ENCODE measurements at regions not wholly inside any gene's neighbourhood (a gene's known extent, or its start where the extent isn't known, plus 50 kb on each side); places are given as distances from the start of the nearest gene placed in this dataset.
"Not testable (repeated sequence)": the region's sequence is repeated elsewhere in the genome, so short reads cannot be mapped to it uniquely, and the experiment has no call there.

DNA sequence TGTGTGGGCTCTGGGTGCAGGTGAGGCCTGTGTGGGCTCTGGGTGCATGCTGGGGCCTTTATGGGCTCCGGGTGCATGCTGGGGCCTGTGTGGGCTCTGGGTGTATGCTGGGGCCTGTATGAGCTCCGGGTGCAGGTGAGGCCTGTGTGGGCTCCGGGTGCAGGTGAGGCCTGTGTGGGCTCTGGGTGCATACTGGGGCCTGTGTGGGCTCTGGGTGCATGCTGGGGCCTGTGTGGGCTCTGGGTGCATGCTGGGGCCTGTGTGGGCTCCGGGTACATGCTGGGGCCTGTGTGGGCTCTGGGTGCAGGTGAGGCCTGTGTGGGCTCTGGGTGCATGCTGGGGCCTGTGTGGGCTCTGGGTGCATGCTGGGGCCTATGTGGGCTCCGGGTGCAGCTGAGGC is 80.5 kb upstream of the ACKR3 start:
- DNase-seq = not testable (repeated sequence)

- no peak for DNase-seq
Measured at GRCh38 chr2:236489895-236490404, 79.7 kb upstream of the ACKR3 start.

- no peak for DNase-seq
Measured at GRCh38 chr2:236496340-236496739, 73.3 kb upstream of the ACKR3 start.

DNA sequence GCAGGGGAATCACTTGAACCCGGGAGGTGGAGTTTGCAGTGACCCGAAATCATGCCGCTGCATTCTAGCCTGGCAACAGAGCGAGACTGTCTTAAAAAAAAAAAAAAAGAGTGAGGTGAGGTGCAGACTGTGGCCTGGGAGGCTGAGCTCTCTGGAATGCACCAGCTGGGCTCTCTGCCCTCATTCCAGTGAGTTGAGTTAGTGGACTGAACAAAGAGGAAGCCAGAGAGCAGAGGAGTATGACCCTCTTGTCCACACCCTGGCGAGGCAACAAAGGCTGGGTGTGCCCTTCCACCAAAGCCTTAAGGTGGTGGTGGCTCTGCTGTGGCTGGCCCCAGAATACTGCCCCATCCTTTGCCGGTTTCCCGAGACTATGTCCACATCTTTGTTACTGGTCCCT is 71.3 kb upstream of the ACKR3 start:
- no peak for DNase-seq

- DNase-seq = no peak
Measured at GRCh38 chr2:236499691-236500578, 69.7 kb upstream of the ACKR3 start.

DNA sequence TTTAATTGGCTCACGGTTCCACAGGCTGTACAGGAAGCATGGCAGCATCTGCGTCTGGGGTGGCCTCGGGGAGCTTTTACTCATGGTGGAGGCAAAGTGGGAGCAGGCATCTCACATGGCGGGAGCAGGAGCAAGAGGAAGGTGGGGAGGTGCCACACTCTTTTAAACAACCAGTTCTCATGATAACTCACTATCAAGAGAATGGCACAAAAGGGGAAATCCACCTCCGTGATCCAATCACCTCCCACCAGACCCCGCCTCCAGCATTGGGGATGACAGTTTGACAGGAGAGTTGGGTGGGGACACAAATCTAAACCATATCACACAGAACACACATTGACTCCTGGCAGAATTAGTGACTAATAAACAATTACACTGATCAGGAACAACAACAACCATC is 68.6 kb upstream of the ACKR3 start:
- DNase-seq = no peak

- DNase-seq = no peak
Measured at GRCh38 chr2:236501531-236501930, 68.1 kb upstream of the ACKR3 start.

DNA sequence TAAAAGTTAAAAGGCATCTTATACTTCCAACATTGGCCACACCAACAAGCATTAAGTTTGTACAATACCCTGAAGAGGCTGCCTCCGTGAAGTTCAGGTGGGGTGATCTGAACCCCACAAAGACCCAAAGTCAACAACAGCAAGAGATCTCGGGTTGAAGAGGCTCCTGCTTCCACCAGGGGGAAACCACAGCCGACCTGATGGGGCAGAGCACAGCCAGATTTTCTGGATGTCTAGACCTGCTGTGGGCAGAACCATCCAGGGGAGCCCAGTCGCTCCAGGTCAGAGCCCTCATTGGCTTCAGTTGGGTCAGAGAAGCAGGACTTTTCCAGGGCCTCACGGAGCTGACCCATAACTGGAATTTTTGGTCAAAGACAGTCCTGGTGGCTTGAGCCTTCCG is 66.5 kb upstream of the ACKR3 start:
- no peak for DNase-seq

DNA sequence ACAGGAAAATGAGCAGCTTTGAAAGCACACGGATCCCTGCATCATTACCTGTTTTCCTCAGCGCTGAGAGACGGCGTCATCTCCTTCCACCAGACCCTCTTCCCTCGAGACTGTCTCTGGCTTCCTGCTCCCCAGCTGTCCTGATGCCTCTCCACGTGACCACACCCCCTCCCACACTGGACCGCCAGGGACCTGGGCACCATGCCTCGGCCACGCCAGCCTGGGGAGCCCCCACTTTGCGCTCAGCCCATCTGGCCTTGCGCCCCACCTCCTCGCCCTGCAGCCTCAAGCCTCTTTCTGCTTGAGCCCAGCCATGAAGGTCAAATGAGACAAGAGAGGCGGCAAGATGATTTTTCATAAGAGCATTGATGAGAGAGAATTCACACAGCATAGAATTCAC is 66.0 kb upstream of the ACKR3 start:
- DNase-seq = peak in 23 of 56 donors; percentile 9 to 71 (median 37)

DNA sequence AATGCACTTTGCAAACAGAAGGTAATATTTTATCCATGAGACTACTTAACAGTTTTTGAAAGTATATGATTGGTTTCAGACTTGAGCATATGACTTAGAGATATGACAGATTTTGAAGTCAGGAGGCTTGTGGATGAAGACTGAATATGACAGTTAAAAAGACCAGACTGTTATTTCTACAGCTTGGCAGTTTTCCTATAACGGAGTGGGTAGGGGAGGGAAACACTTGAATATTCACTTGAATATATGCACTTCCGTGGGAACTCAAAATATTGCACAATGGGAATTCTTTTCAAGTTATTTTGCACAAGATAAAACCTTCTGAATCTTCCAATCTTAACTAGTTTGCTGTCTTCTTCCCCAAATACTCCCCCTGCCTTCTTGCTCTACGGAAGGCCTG is 64.6 kb upstream of the ACKR3 start:
- DNase-seq = no peak

DNA sequence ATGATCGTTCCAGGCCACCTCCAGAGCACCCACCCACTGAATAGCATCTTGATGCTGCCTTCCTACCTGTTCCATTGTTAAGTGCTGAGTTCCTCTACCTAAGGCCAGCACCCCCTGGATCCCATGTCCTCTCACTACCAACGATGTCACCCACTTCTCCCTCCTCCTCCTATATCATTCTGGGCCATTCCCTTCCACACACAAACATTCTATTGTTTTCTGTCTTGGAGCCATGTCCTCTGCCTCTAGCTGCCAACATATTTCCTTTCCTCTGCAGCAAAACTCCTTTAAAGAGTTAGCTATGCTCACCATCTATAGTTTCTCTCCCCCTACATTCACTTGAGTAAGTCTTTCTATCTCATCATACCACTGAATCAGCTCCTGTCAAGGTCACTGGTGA is 64.0 kb upstream of the ACKR3 start:
- no peak for DNase-seq

DNA sequence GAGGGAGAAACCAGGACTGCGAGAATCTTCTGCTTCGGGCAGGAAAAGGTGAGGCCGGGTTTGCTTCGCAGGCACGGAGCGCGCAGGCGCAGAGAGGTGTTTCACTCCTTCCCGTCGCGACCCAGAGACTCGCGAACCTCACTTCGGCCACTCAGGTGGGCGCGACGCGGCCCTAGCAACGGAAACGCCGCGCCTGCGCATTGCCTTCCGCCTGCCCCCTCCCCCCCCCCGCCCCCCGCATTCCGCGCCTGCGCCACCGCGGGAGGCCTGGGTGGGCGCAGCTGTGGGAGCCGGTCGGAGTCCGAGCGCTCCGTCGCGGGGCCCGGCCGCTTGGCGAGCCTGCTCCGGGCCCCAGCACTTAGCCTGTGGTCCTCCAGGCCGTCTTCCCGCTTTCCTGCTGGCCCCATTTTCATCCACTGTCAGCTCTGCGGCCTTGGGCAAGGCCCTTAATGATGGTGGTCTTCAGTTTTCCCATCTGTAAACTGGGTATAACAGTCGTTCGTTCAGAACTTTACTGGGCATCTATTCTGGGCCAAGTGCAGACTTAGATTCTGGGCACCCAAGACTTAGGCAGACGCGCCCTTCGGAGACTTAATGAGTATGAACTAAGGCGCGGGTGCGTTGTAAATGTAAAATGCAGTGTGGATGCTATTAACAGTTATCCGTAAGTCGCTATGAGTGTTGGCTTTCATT is 62.1 kb upstream of the ACKR3 start:
- peak in 38 of 56 donors; percentile 10 to 78 (median 40) for DNase-seq

DNA sequence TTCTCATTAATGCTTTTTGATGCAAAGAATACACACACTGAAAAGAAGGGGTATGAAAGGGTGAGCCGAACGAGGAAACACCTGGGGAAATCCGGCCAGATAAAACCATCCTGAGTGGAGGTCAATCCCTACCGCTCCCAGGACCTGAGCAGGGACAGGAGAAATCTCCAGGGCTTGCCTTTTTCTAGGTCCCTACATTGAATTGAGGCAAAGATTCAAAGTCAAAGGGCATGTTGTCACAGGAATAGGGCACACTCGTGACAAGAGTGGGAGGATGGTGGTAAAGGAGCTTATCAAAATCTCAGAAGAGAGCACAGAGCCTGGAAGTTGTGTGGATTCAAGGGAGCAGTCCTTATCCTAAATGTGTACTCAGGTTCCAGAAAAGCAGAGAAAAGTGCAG is 61.2 kb upstream of the ACKR3 start:
- DNase-seq = no peak

DNA sequence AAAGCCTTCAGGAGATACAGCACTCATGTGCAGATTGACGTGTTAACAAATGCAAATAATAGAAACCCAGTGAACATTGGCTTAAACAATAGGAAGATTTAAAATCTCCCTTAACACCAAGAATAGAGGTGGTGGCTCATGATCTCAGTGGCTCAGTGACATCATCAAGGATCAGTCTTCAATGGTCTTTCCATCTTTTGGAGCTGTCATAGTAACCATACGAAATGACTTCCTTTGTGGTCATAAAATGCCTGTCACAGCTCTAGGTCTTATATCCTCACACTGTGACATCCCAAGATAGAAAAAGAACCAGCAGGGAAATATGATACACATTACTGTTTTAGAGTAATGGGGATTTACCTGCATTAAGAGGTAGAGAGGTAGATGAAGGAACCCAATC is 59.6 kb upstream of the ACKR3 start:
- DNase-seq = no peak

- no peak for DNase-seq
Measured at GRCh38 chr2:236511266-236511665, 58.4 kb upstream of the ACKR3 start.

DNA sequence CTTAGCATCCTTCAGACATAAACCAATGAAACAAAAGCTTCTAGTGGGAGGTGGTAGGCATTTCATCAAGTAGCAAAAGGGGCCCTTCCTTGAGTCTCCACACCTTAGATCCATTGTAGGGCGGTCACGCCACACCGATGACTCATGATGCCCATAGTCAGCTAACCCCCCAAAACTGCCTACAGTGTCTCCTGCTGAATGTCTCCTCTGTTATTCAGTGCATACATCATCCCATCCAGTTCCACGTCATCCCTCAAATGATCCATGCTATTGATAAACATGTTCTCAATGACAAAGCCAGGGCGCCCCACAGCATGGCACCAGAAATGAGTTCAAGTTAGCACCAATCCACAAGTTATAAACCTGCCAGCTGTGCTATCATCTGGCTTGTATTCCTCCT is 57.4 kb upstream of the ACKR3 start:
- DNase-seq = no peak

GRCh38 chr2:236512902-236513435 is 56.7 kb upstream of the ACKR3 start:
- peak in 33 of 56 donors; percentile 3 to 75 (median 22) for DNase-seq

DNA sequence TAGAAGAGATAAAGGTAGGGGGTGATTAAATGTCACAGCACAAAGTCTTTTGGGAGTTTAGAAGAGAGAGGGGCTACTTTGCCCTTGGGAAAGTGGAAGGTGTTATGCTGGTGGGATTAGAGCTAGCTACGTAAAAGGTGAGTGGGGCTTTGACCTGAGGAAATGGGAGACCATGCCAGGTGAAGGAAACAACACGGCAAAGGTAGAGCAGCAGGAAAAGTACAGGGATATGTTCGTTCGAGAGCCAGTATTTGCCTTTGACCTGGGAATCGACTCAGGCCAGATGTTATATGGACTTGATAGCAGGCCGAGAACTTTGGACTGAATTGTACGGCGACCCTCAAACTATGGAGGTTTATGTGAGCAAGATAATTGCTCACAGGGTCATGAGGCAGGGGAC is 55.7 kb upstream of the ACKR3 start:
- no peak for DNase-seq

- DNase-seq = no peak
Measured at GRCh38 chr2:236516708-236517107, 52.9 kb upstream of the ACKR3 start.

GRCh38 chr2:236517251-236518031 is 52.2 kb upstream of the ACKR3 start:
- DNase-seq = no peak

Data from nucleus accumbens (tissue), 56 donors.